HuH-7 (cell line): ENCODE measurements at regions not wholly inside any gene's neighbourhood (a gene's known extent, or its start where the extent isn't known, plus 50 kb on each side); places are given as distances from the start of the nearest gene placed in this dataset.
"Not testable (repeated sequence)": the region's sequence is repeated elsewhere in the genome, so short reads cannot be mapped to it uniquely, and the experiment has no call there.

Source experiments
- DNase-seq: peaks from one replicate; pipeline ENCODE4 v3.0.0; 2011; ENCODE audit warnings: low spot score

- DNase-seq: no peak
Observed at GRCh38 chr4:12579172-12579571, 905.0 kb downstream of the RAB28 start.

- DNase-seq: no peak
Observed at GRCh38 chr4:12576409-12576808, 907.7 kb downstream of the RAB28 start.

- no peak for DNase-seq
Observed at GRCh38 chr4:12573716-12574115, 910.4 kb downstream of the RAB28 start.

- DNase-seq: no peak
Observed at GRCh38 chr4:12562476-12563140, 921.5 kb downstream of the RAB28 start.

GRCh38 chr4:12562021-12562420 lies 922.1 kb downstream of the RAB28 start:
- no peak for DNase-seq

- no peak for DNase-seq
Observed at GRCh38 chr4:12555011-12555410, 929.1 kb downstream of the RAB28 start.

DNA sequence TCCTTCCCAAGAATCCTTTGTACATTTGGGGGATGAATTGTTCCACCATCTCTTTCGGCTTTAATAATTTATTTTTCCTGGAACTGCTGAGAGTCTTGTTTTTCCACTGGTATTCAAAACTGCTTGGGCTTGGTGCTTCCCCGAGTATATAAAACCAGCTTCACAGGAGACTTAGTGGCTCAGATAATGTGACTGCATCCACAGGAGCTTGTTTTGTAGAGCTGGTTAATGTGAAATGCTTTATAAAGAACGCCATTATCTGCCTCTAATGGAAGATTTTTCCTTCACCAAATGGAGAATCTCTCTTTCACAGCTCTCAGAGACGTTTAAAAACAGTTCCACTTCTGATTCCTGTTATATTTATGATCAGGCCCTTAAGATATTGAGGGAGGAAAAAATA lies 935.5 kb downstream of the RAB28 start:
- no peak for DNase-seq

DNA sequence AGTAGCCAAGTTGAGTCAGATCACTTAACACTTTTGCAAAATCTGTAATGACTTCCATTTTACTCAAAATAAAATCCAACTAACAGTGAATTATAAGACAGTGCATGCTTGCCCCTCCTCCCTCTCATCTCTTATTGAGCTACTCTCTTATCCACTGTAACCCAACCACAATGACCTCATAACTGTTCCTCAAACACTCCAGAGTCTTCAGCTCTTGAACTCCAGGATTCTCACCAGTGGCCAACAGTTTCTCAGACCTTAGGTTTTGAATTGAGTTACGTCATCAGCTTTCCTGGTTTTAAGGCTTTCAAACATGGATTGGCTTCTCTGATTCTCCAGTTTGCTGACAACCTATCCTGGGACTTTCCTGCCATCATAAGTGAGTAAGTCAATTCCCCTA lies 938.3 kb downstream of the RAB28 start:
- no peak for DNase-seq

GRCh38 chr4:12538162-12538561 lies 946.0 kb downstream of the RAB28 start:
- no peak for DNase-seq

DNA sequence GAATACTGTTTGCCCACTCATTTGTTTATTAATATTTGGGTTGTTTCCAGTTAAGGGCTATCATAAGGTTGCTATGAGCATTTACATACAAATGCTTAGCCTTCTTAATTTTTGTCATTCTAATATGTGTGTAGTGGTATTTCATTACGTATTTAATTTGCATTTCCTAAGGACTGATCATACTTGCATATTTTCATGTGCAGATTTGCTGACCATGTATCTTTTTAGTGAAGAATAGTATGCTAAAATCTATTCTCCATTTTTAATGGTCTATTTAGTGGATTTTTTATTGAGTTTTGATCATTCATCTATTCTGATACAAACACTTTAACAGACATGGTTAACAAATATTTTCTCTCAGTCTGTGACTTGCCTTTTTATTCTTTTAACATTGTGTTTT lies 949.5 kb downstream of the RAB28 start:
- DNase-seq: no peak

DNA sequence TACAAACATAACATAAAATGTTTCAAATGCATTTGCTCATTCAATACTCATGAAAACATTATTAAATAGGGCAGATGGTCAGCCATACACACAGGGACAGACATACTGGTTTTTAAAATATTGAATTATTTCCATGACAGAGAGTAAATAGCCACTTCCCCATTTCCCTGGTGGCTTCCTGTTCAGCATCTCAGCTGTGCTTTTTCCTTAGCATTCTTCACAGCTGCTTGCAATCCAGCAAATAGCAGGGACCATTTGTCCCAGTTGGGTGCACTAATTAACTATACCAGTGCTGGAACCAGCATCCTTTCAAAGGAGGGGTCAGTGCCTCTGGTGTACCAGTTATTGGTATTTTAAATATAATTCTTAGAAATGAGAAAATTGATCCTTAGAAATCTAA lies 964.7 kb downstream of the RAB28 start:
- no peak for DNase-seq

DNA sequence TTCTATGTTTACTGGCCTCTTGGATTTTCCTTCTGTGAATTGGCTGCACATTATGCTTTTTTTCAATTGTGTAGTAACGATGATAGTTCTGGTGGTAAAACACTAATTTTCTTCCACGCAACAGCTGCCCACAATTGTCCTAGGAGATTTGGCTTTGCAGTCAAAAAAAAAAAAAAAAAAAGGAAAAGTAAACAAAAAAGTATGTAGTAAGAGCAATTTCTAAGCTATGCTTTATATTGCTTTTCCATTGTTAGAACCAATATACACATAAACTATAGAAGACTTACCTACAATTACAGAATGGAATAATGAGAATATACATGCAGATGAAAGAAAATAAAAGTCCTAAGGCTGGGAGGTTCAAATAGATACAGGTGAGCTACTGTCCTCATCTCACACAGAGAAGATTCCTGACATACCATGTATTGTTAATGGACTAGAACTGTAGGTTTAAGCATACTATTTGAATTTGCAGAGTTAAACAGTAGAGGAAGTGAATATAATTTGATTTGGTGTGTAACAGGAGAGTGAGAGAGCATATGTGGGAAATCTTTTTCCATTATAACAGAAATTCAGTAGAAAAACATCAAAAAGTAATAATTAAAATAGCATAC lies 976.2 kb downstream of the RAB28 start:
- no peak for DNase-seq

GRCh38 chr4:12500409-12500808 lies 983.7 kb downstream of the RAB28 start:
- DNase-seq: no peak

- no peak for DNase-seq
Observed at GRCh38 chr4:12499693-12500092, 984.4 kb downstream of the RAB28 start.

- no peak for DNase-seq
Observed at GRCh38 chr4:12495211-12495610, 988.9 kb downstream of the RAB28 start.

DNA sequence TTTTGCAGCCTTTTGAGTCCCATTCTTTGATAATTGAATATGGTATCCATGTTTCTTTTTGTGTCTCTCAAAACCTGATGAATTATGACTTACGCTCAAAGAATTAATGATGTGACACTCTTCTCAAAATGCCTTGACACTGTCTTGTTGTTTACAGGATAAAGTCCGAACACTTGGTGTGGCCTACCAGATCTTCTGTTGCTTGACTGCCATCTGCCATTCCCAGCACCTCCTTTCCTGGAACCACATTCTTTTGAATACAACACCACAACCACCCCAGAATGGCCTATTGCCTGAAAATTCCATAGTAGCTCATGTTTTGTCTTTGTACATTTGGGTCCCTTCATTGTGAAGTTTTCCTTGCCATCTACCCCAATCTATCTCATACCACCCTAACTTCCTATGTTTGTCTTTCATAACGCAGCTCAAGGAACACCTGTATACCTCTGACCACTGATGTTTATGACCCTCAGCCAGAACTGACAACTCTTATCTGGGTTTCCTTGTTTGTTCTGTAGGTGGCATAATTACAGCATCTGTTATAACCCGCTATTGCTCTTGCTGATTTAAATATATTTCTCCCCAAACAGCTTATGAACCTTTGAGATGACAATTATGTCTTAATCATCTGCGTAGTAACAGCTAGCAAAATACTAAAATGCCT lies 991.3 kb downstream of the RAB28 start:
- DNase-seq: no peak

DNA sequence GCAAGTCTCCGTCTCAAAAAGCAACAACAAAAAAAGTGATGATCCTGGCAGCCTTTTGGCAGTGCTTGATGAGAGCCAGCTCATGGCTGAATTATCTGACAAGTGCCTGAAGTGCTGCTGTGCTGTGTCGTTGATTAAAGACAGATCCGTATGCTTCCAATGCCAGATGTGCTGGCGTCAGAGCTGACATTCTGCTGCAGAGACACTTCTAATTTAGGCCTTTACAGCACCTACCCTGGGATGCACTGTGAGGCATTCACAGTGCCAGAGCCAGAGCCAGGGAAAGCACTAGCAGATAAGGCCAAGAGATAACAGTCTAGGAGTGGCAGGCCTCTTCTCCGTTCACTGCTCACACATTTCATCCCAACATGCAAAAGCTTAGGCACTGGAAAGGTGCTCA lies 995.5 kb downstream of the RAB28 start:
- DNase-seq: no peak

DNA sequence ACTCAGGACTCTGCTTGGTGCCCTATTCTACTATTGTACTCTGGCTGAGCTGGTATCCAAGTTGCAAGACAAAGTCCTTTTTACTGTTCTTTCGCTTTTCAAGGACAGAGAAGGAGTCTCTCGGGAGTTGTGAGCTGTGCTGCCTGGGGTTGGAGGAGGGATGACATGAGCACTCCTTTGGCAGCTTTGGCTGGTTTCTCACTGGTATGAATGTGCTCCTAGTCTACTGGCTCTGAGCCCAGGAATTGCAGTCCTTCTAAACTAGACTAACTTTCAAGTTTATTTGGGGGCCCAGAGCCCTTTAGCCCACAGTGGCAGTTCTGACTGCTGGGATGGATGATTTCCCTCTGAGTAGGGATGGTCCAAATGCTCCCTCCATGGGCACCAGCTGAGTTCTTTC lies 997.1 kb downstream of the RAB28 start:
- no peak for DNase-seq

DNA sequence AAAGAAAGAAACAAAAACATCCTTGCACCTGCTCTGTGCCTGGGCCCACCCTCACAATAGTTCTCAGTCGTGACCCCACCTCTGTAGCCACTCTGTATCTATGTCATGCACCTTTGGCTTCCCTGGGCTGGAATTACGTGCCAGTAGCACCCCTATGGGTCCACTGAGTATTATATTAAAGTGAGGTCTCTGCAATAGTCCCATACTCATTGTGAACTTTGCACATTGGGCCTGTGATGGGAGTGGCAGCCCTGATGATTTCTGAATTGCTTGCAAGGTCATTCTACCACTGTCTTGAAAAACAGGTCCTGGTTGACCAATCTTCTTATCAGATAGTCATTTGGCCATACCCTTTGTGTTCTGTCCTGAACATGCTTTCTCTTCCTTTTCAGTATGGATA lies 1012.1 kb downstream of the RAB28 start:
- no peak for DNase-seq

- DNase-seq: no peak
Observed at GRCh38 chr4:12471193-12471592, 1012.9 kb downstream of the RAB28 start.

DNA sequence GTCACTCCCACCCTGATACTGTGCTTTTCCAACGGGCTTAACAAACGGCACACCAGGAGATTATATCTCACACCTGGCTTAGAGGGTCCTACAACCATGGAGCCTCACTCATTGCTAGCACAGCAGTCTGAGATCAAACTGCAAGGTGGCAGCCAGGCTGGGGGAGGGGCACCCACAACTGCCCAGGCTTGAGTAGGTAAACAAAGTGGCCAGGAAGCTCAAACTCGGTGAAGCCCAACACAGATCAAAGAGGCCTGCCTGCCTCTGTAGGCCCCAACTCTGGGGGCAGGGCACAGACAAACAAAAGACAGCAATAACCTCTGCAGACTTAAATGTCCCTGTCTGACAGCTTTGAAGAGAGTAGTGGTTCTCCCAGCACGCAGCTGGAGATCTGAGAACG lies 1022.6 kb downstream of the RAB28 start:
- DNase-seq: not testable (repeated sequence)

DNA sequence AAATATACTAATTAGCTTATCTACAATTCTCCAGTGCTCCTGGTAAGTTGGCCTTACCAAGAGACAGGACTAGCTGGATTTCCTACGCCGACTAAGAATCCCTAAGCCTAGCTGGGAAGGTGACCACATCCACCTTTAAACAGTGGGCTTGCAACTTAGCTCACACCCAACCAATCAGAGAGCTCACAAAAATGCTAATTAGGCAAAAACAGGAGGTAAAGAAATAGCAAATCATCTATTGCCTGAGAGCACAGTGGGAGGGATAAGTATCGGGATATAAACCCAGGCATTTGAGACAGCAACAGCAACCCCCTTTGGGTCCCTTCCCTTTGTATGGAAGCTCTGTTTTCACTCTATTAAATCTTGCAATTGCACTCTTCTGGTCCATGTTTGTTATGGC lies 1025.0 kb downstream of the RAB28 start:
- no peak for DNase-seq

DNA sequence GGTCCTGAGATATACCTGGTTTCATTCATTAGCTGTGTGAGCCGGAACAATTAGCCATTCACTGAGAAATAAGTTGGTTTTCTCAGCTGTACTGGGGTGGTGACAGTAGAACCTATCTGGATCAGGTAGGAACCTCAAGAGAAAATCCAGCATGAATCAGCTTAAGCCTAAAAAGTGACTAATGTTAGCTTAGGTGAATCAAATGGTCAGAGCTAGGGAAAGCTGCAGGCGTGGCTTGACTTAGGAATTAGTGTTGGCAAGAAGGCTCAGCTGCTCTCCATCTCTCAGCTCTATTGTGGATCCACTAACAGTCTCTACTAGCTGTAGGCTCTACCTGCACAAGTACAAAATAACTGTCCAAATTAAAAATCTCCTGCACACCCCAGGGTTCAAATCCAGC lies 1025.5 kb downstream of the RAB28 start:
- no peak for DNase-seq

DNA sequence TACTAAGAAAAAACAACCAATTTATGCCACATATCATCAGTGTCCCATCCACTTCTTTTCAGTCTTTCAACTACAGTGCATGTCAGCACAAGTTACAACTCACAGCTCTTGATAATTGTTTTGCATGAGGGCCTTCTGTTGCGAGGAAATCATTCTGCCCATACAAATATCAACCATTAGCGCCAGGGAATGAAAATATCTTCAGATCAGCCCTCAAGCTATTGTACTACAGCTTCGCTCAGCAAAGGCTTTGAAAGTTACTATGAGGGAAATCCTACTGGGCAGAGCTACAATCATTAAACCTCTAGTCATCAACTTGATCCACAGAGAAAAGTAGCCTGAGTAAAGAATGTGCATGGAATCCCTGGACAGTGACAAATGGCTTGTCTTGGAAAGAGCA lies 1023.6 kb upstream of the HS3ST1 start:
- no peak for DNase-seq
